Loucy (cell line): ENCODE measurements at regions not wholly inside any gene's neighbourhood (a gene's known extent, or its start where the extent isn't known, plus 50 kb on each side); places are given as distances from the start of the nearest gene placed in this dataset.
"Not testable (repeated sequence)": the region's sequence is repeated elsewhere in the genome, so short reads cannot be mapped to it uniquely, and the experiment has no call there.

Experiments
- EZH2phosphoT487 ChIP-seq: fragments of 200-600 bp; IDR thresholded peaks from 2 replicates; pipeline ENCODE4 v1.6.1; 2018; ENCODE audit warnings: antibody characterized with exemption, mild to moderate bottlenecking, moderate library complexity, borderline replicate concordance
- TF ChIP-seq, protein P1 (sequence below): fragments of 200-600 bp; sonication (generic); conservative IDR thresholded peaks from 2 replicates; pipeline ENCODE4 v1.5.1; 2014; ENCODE audit warnings: mild to moderate bottlenecking, antibody characterized with exemption, low read length

DNA sequence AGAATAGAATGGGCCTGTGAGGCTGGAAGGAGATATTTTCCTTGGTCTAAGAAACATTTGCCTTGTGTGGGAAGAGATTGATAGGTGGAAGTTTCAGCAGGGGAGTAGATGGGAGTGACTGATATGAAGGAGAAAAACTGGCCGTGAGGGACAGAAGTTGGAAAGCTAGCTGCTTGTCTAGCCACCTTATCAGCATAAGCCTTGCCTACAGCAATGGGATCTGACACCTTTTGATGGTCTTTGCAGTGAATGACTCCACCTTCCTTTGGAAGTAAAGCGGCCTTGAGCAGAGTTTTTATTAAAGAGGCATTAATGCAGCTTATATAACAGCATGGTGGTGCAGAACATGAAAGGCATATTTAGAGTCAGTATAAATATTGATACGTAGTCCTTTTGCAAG is 120.1 kb upstream of the INTU start:
- TF ChIP-seq, protein P1, sequence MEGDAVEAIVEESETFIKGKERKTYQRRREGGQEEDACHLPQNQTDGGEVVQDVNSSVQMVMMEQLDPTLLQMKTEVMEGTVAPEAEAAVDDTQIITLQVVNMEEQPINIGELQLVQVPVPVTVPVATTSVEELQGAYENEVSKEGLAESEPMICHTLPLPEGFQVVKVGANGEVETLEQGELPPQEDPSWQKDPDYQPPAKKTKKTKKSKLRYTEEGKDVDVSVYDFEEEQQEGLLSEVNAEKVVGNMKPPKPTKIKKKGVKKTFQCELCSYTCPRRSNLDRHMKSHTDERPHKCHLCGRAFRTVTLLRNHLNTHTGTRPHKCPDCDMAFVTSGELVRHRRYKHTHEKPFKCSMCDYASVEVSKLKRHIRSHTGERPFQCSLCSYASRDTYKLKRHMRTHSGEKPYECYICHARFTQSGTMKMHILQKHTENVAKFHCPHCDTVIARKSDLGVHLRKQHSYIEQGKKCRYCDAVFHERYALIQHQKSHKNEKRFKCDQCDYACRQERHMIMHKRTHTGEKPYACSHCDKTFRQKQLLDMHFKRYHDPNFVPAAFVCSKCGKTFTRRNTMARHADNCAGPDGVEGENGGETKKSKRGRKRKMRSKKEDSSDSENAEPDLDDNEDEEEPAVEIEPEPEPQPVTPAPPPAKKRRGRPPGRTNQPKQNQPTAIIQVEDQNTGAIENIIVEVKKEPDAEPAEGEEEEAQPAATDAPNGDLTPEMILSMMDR = not testable (repeated sequence)
- not testable (repeated sequence) for TF ChIP-seq EZH2phosphoT487
